DOHH2 (cell line): ENCODE measurements at regions not wholly inside any gene's neighbourhood (a gene's known extent, or its start where the extent isn't known, plus 50 kb on each side); places are given as distances from the start of the nearest gene placed in this dataset.

Source experiments
- H3F3A ChIP-seq: fragments of 200-600 bp; sonication (generic), shearing (Covaris generic); 2 replicates; pipeline ENCODE4 v1.6.0; 2016; ENCODE audit warnings: antibody characterized with exemption, mild to moderate bottlenecking; ENCODE audit not compliant: control insufficient read depth, insufficient read depth
- H3K27ac ChIP-seq: fragments of 200-600 bp; sonication (generic); 2 replicates; pipeline ENCODE4 v1.5.1; 2014; ENCODE audit warnings: low read depth, mild to moderate bottlenecking, low read length, moderate library complexity
- H3K27me3 ChIP-seq: fragments of 200-600 bp; sonication (generic); 2 replicates; pipeline ENCODE4 v1.6.1; 2014; ENCODE audit warnings: mild to moderate bottlenecking, low read length, mixed read lengths; ENCODE audit not compliant: control insufficient read depth
- H3K36me3 ChIP-seq: fragments of 200-600 bp; sonication (generic); 2 replicates; pipeline ENCODE4 v1.6.1; 2014; ENCODE audit warnings: mild to moderate bottlenecking, low read length, moderate library complexity, mixed read lengths; ENCODE audit not compliant: control insufficient read depth
- H3K4me1 ChIP-seq: fragments of 200-600 bp; sonication (generic); 2 replicates; pipeline ENCODE4 v1.6.1; 2014; ENCODE audit warnings: mild to moderate bottlenecking, low read length, mixed read lengths; ENCODE audit not compliant: control insufficient read depth
- H3K4me2 ChIP-seq: fragments of 200-600 bp; sonication (generic); 2 replicates; pipeline ENCODE4 v1.6.0; 2014; ENCODE audit warnings: mild to moderate bottlenecking, low read length, moderate library complexity
- H3K4me3 ChIP-seq: fragments of 200-600 bp; sonication (generic); 2 replicates; pipeline ENCODE4 v1.5.1; 2014; ENCODE audit warnings: mild to moderate bottlenecking, low read length, mixed read lengths
- H3K79me2 ChIP-seq: fragments of 200-600 bp; sonication (generic); 2 replicates; pipeline ENCODE4 v1.6.1; 2014; ENCODE audit warnings: mild to moderate bottlenecking, low read length, mixed read lengths; ENCODE audit not compliant: control insufficient read depth
- H3K9me2 ChIP-seq: fragments of 200-600 bp; sonication (generic); replicated peaks from 2 replicates; pipeline ENCODE4 v1.6.1; 2014; ENCODE audit warnings: mild to moderate bottlenecking, low read length, mixed read lengths; ENCODE audit not compliant: control insufficient read depth
- H3K9me3 ChIP-seq: fragments of 200-600 bp; sonication (generic); 2 replicates; pipeline ENCODE4 v1.6.1; 2014; ENCODE audit warnings: antibody characterized with exemption, low read length, mixed read lengths; ENCODE audit not compliant: control insufficient read depth, insufficient read depth
- H4K20me1 ChIP-seq: fragments of 200-600 bp; sonication (generic); 2 replicates; pipeline ENCODE4 v1.6.0; 2014; ENCODE audit warnings: low read depth, mild to moderate bottlenecking, antibody characterized with exemption, low read length, moderate library complexity; ENCODE audit not compliant: control insufficient read depth, insufficient read depth
- EZH2phosphoT487 ChIP-seq: fragments of 200-600 bp; sonication (generic); IDR thresholded peaks from 2 replicates; pipeline ENCODE4 v1.6.1; 2017; ENCODE audit warnings: borderline replicate concordance, mild to moderate bottlenecking, antibody characterized with exemption, low read length, moderate library complexity, mixed read lengths
- TF ChIP-seq, protein P1 (sequence below): fragments of 200-600 bp; sonication (generic); IDR thresholded peaks from one replicate; pipeline ENCODE4 v1.5.1; 2014; ENCODE audit warnings: antibody characterized with exemption, mild to moderate bottlenecking, low read depth, low read length; ENCODE audit not compliant: poor library complexity, severe bottlenecking

DNA sequence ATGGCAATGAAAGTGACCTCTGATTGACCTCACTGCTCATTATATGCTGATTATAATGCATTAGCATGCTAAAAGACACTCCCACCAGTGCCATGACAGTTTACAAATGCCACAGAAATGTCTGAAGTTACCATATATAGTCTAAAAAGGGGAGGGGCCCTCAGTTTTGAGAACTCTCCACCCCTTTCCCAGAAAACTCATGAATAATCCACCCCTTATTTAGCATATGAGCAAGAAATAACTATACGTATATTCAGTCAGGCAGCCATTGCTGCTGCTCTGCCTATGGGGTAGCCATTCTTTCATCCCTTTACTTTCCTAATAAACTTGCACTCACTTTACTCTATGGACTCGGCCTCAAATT, 163.1 kb downstream of the ESM1 start:
- Histone ChIP-seq H3K27ac (no peak overlapping the region), H3K4me3 (no peak overlapping the region), H3K4me1 (no peaks in the 10 kb centered on the region), H4K20me1 (no peaks in the 10 kb centered on the region), H3K9me2 (no peaks in the 10 kb centered on the region), H3K36me3 (no peaks in the 10 kb centered on the region), H3K9me3 (no peaks in the 10 kb centered on the region), H3K27me3 (no peaks in the 10 kb centered on the region), H3F3A (no peaks in the 10 kb centered on the region), H3K79me2 (no peaks in the 10 kb centered on the region), H3K4me2 (no peak overlapping the region)
- TF ChIP-seq, protein P1, sequence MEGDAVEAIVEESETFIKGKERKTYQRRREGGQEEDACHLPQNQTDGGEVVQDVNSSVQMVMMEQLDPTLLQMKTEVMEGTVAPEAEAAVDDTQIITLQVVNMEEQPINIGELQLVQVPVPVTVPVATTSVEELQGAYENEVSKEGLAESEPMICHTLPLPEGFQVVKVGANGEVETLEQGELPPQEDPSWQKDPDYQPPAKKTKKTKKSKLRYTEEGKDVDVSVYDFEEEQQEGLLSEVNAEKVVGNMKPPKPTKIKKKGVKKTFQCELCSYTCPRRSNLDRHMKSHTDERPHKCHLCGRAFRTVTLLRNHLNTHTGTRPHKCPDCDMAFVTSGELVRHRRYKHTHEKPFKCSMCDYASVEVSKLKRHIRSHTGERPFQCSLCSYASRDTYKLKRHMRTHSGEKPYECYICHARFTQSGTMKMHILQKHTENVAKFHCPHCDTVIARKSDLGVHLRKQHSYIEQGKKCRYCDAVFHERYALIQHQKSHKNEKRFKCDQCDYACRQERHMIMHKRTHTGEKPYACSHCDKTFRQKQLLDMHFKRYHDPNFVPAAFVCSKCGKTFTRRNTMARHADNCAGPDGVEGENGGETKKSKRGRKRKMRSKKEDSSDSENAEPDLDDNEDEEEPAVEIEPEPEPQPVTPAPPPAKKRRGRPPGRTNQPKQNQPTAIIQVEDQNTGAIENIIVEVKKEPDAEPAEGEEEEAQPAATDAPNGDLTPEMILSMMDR = no peak
- TF ChIP-seq EZH2phosphoT487 = no peak

DNA sequence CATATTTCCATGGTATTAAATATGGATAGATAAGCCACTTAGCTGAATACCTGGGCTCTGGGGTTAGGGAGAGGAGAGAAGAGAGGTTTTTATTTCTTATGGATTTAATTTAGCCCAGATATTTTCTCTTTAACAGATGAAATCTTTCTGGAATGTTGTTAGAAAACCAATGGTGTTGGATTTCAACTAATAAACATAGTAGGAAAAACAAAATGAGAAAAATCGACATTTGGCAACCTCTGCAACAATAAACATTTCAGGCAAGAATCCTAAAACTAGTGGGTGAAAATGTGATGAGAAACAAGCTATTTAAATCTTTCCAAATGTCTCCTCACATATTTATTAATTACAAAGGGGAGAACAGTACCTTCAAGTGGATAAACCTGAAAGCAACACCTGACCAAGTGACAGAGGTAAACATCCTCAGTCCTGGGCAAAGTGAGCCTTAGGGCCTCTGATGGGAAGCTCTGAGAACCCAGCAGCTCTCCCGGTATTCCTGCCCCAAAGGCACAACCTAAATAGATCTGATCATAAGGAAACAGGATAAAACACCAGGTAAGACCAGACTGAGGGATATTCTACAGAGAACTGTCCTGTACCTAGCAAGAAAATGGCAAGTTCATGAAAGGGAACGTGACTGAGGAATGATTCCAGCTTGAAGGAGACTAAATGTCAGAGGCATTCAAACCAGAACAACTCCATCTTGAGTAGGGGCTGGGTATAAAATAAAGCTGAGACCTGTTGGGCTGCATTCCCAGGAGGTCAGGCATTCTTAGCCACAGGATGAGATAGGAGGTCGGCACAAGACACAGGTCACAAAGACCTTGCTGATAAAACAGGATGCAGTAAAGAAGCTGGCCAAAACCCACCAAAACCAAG, 163.7 kb downstream of the ESM1 start:
- Histone ChIP-seq H3K4me2 (no peak overlapping the region), H3K9me2 (no peaks in the 10 kb centered on the region), H3K9me3 (no peaks in the 10 kb centered on the region), H3K36me3 (no peaks in the 10 kb centered on the region), H3K27ac (no peak overlapping the region), H3K4me1 (no peaks in the 10 kb centered on the region), H3K4me3 (no peak overlapping the region), H3K79me2 (no peaks in the 10 kb centered on the region), H4K20me1 (no peaks in the 10 kb centered on the region), H3F3A (no peaks in the 10 kb centered on the region), H3K27me3 (no peaks in the 10 kb centered on the region)
- no peak for TF ChIP-seq EZH2phosphoT487
- TF ChIP-seq, protein P1 = no peak

DNA sequence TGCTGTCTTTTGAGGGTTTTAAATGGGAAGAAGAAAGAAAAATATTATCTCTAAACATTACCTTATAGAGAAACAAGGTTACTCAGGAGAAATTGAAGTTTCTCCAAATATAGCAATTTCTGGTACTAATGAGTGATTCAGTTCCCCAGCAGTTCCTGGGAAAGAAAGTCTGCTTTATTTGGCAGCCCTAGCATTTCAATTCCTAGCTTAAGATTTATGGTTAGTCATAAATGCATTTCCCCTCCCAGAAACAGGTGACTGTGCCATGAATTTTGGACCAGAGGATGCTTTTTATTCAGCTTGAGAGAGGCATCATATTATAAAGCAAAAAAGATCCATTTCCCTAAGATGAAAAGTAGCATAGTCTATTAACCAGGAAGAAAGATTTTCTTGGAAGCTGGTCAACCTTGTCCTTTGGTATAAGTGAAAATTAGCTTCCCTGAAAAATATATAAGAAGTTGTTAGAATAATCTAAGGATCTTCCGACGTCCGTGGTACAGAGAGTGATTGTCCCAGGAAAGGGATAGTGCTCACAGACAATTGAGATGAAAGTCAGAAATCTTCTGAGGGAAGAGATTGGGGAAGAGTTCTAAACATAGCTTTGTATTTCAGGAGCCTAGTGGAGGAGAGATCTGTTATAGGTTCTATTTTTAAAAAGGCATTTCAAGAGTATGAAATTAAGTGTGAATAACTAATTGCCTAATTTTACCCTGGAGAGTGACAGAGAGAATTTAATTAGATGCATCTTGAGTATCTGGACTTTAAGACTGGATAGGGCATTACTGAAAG, 164.9 kb downstream of the ESM1 start:
- Histone ChIP-seq H3K79me2 (no peaks in the 10 kb centered on the region), H3K4me2 (no peak overlapping the region), H4K20me1 (no peaks in the 10 kb centered on the region), H3K27me3 (no peaks in the 10 kb centered on the region), H3K4me1 (no peaks in the 10 kb centered on the region), H3K4me3 (no peak overlapping the region), H3K9me2 (no peaks in the 10 kb centered on the region), H3K27ac (no peak overlapping the region), H3F3A (no peaks in the 10 kb centered on the region), H3K9me3 (no peaks in the 10 kb centered on the region), H3K36me3 (no peaks in the 10 kb centered on the region)
- TF ChIP-seq, protein P1 = no peak
- no peak for TF ChIP-seq EZH2phosphoT487
